ENCODE measurements at regions not wholly inside any gene's neighbourhood (a gene's known extent, or its start where the extent isn't known, plus 50 kb on each side); places are given as distances from the start of the nearest gene placed in this dataset.

DNA sequence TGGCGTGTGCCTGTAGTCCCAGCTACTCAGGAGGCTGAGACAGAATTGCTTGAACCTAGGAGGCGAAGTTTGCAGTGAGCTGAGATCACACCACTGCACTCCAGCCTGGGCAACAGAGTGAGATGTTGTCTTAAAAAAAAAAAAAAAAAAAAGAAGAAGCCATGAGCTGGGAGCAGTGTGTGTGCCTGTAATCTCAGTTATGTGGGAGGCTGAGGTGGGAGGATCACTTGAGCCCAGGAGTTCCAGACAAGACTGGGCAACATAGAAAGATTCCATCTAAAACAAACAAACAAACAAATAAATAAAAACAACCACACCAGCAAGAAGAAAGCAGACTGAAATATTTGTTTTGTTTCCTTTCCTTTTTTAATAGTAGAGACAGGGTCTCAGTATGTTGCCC lies 62.2 kb upstream of the KIF13A start:
- no peak for DNase-seq (ENCODE audit: low read depth)
- H3K4me3 ChIP-seq (ENCODE audit: low read depth, low read length), result no peak overlapping the region
- TF ChIP-seq, protein P1, sequence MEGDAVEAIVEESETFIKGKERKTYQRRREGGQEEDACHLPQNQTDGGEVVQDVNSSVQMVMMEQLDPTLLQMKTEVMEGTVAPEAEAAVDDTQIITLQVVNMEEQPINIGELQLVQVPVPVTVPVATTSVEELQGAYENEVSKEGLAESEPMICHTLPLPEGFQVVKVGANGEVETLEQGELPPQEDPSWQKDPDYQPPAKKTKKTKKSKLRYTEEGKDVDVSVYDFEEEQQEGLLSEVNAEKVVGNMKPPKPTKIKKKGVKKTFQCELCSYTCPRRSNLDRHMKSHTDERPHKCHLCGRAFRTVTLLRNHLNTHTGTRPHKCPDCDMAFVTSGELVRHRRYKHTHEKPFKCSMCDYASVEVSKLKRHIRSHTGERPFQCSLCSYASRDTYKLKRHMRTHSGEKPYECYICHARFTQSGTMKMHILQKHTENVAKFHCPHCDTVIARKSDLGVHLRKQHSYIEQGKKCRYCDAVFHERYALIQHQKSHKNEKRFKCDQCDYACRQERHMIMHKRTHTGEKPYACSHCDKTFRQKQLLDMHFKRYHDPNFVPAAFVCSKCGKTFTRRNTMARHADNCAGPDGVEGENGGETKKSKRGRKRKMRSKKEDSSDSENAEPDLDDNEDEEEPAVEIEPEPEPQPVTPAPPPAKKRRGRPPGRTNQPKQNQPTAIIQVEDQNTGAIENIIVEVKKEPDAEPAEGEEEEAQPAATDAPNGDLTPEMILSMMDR (IDR thresholded peaks at IDR 0.05; ENCODE audit: insufficient read depth, low read length), result no peak

DNA sequence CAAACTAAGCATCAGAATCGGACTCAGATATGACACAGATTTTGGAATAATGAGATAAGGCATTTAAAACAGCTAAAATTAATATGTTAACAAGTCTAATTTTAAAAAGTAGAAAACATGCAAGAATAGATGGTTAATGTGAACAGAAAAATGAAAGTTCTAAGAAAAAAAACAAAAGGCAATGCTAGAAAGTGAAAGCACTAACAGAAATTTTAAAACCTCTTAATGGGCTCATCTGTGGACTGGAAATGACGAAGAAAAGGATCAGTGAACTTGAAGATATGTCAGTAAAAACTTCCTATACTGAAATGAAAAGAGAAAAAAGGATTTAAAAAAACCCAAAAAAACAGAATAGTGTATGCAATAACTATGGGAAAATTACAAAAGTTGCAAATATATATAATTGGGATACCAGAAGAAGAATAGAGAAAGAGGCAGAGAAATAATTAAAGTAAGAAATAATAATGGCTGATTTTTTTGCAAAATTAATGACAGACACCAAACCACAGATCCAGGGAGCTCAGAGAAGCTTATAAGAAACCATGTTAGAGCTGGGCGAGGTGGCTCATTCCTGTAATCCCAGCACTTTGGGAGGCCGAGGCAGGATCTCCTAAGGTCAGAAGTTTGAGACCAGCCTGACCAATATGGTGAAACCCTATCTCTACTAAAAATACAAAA lies 61.7 kb upstream of the KIF13A start:
- no peak overlapping the region for H3K4me3 ChIP-seq (ENCODE audit: low read depth, low read length)
- DNase-seq (ENCODE audit: low read depth), result no peak
- TF ChIP-seq, protein P1 (IDR thresholded peaks at IDR 0.05; ENCODE audit: insufficient read depth, low read length), result no peak

DNA sequence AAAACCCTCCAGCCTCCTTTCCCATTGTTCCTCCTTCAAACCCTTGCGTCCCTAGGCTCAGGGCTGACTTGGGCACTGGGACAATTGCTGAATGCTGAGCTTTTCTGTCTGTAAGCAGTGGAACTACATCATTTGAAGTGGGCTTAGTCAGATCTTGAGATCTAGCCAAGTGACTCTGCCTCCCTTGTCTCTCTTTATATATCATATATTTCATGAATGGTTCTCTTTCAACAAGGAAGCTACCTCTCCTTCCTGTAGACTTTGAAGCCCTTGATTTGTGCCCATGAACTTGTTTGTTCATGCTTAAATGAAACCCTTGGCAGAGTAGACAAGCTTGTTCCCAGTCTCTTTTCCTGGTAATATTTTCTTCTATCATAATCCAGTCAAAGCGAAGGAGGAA lies 60.0 kb upstream of the KIF13A start:
- TF ChIP-seq, protein P1 (IDR thresholded peaks at IDR 0.05; ENCODE audit: insufficient read depth, low read length), result peak; percentile 17
- H3K4me3 ChIP-seq (ENCODE audit: low read depth, low read length), result no peak overlapping the region
- peak; percentile 72 for DNase-seq (ENCODE audit: low read depth)

DNA sequence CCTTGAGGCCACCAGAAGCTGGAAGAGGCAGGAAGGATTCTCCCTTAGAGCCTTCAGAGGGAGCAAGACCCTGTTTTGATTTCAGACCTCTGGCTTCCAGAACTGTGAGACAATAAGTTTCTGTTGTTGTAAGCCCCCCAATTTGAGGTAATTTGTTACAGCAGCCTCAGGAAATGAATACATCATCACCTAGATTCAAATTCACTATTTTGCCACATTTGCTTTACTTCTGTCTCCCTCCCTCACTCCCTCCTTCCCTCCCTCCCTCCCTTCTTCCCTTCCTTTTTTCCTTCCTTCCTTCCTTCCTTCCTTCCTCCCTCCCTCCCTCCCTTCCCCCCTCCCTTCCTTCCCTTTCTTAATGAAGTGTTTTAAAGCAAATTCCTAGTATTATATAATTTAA lies 58.1 kb upstream of the KIF13A start:
- no peak overlapping the region for H3K4me3 ChIP-seq (ENCODE audit: low read depth, low read length)
- no peak for DNase-seq (ENCODE audit: low read depth)
- TF ChIP-seq, protein P1 (IDR thresholded peaks at IDR 0.05; ENCODE audit: insufficient read depth, low read length), result no peak

DNA sequence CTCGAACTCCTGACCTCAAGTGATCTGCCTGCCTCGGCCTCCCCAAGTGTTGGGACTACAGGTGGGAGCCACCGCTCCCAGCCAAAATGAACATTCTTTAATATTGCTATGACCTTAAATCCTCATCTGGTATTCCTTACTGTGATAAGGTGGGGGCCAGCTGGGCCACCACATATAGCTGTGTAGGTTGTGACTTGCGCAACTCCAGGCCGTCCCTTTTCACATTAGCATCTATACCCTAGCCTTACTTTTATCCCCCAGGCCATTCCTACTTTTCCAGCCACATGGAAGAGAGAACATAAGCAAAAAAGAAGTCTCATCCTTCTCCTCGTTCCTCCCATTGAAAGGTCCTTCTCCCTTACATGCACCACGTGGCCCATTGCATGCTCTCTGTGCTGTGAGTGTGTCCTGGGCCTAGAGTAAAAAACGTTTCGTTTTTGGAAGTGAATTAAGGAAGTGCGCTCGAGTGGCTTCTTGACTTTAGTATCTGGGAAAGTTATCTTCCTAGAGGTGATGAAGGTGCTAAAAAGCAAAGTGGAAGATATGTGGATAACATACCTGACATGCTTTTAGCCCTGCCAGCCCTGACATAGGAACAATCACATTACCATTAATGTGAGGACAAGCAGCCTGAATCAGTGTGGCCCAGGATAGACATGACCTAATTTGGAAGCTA lies 56.8 kb upstream of the KIF13A start:
- no peak for DNase-seq (ENCODE audit: low read depth)
- no peak overlapping the region for H3K4me3 ChIP-seq (ENCODE audit: low read depth, low read length)
- TF ChIP-seq, protein P1 (IDR thresholded peaks at IDR 0.05; ENCODE audit: insufficient read depth, low read length), result no peak

DNA sequence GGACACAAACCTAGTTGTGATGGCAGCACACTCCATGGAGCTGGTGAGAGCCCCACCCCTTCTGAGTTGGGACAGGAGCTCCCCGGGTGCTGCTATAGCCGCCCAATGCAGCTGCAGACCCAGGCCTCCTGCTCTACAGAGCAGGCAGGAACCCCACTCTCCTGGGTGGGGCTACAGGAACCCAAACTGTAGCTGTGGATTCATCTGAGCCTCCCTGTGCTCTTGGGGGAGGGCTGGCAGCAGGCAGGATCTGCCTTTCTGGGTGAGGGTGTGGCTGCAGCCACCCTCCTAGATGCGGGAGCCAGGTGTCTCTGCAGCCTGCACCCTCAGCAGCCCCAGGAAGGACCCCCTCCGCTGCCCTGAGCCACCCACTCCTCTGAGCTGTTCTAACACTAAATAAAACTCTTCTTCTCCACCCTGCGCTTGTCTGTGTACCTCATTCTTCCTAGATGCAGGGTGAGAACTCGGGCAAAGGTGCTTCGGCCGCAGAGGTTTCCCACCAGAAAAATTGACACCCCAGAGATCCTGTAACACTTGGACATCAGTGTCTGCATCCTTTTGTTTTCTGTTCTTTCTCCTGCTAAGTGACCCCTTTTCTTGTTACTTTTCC lies 55.2 kb upstream of the KIF13A start:
- no peak for DNase-seq (ENCODE audit: low read depth)
- H3K4me3 ChIP-seq (ENCODE audit: low read depth, low read length), result no peak overlapping the region
- TF ChIP-seq, protein P1 (IDR thresholded peaks at IDR 0.05; ENCODE audit: insufficient read depth, low read length), result no peak

Measured in fibroblast of the aortic adventitia (primary cell).